Activated CD8-positive, alpha-beta memory T cell treated with anti-CD3 and anti-CD28 coated beads for 48 hours (primary cell): ENCODE measurements at regions not wholly inside any gene's neighbourhood (a gene's known extent, or its start where the extent isn't known, plus 50 kb on each side); places are given as distances from the start of the nearest gene placed in this dataset.

Source experiments
- DNase-seq, 3 experiments: peaks; one replicate each; pipeline ENCODE4 v3.0.0-alpha.2; 2020; ENCODE audit warnings: low read depth in 2 of 3, low spot score in 2 of 3

DNA sequence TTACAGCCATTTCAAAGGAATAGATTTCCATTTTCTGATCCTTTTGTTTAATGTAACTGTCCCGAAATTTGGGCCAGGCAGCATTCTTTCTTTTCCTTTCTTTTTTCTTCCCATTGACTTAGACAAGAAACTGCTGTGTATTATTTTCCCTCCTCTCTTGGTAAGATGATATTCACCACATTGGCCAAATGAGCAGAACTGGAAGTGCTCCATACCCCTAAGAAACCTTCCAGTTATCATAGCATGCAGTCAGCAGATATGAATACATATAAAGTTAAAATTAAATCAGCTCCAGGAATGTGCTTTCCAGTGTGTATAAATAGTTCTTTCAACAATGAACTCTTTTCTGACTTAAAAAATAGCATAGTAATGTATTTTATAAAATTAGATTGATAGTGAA lies 168.5 kb upstream of the GAS1 start:
- DNase-seq: no peak

DNA sequence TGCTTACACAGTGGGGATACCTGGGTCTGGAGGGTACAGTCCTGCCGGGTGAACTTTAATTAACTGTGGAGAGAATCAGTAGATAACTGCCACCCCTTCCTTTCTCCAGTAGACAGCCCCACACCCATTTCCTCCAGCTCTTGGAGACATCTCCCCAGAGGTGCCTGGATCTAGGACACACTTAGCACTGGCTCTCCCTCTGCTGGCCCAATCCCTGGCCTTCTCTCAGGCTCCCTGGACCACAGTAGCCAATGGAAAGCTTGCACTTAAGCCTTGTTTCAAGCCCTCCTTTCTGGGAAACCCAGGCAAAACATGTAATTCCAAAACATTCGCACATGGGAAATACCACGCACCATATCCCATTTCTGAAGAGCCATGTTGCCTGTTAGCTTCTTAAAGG lies 169.2 kb upstream of the GAS1 start:
- DNase-seq: no peak

DNA sequence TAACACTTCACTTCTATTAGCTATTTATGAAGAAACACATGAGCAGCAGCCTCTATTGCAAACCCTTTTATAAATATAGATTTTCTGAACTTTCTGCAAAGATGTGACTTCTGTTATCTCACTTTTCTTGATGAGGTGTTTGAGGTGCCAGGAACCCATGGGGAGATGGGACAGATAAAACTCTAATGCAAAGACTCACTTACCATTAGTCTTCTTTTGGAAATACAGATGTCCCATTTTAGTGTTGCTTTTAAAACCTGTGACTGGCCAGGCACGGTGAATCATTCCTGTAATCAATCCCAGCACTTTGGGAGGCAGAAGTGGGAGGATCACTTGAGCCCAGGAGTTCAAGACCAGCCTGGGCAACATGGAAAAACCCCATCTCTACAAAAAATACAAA lies 171.3 kb upstream of the GAS1 start:
- no peak for DNase-seq

DNA sequence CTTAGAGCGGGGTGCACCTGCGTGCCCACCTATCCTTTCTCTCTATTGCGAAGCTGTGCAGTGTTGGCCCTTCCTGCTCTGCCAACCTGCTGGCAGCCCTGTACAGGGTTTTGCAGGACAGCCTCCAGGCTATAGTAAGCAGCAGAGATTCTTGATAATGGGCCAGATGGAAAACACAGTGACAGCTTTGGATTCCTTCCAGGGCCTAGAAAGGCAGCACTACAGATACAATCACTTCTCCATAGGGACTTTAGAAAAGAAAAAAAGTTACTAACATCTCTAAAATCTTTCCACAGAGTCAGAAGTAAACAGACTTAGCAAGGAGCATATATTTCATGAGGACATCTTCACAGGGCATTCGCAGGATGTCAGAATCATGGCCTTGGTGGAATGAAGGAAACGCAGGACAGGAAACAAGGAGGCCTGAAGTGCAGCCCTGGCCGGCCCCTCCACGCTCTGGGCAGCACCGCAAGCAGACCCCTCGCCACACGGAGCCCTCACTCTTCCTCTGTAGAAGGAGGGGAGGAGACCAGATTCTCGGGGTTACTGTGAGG lies 172.1 kb upstream of the GAS1 start:
- DNase-seq: no peak

DNA sequence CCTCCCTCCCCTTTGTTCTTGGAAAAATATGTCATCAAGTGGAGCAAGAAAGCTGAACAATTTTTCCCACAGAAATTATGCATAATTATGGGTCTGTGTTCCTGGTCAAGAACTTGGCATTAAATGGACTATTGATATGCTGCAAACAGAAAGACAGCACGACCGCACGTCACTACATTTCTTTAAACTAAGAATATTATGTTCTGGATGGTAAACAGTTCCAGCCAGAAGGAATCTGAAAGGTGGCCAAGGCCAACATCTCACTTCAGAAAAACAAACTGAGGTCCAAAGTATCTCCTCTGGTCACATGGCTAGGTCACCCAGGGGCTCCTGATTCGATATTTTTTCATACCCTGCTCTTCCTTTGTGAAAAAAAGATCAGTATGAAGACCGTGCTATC lies 173.3 kb upstream of the GAS1 start:
- no peak for DNase-seq

DNA sequence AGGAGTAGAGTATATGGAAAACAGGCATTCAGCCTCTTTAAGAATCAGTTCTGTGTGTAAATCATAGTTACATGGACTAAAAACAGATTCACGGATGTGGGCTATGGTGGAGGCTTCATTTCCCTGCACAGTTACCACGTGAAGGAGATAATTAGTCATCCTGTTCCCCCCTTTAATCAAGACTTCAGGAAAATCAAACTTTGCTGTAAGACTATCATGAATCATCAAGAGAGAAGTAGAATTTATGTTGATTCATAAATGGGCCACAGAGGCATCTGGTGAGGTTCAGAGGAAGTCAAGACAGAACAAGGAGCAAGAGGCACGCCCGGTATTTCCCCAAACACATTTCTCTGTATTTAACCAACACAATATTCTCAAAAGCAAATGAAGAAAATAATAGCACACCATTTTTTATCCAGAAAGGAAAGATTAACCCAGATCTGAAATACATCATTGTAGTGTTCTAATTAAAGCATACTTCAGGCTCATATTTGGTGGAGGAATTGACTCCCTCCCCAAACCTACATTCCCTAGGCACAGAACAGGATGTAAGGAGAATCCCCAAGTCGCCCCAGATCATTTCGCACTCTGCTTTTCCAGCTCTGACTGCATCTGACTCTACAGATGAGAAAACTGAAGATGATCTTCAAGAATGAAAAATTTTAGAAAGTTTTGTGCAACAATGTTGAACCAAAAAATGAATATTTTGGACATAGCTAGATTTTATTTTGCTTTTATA lies 175.8 kb upstream of the GAS1 start:
- DNase-seq: no peak

DNA sequence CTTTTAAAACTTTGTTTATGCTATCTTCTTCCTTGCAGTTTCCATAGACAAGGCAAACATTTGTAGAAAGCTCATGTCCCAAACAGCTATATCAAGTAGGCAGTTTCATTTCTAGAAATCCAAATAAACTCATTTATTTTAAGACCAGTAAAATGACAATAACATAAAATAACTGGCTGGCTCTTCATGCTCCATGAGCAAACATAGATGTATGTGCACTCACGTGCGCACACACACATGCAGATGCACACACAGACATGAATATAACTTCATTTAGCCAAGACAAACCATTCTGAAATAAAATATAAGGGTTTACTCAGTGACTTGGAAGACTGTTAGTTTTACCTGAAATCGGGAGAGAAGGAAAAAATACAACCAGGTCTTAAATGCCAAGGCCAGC lies 176.5 kb upstream of the GAS1 start:
- no peak for DNase-seq

DNA sequence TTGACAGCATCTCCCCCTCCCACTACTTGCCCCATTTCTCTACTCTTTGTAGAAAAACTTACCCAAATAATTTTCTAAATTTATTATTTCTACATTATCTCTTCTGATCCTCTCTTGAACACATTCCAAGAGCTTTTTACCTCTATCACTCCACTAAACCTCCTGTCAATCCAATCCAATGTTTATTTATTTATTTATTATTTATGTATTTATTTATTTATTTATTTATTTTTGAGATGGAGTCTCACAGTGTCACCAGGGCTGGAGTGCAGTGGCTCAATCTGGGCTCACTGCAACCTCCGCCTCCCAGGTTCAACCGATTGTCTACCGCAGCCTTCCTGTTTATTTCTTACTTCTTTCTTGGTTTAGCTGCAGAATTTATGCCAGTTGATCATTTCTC lies 178.5 kb upstream of the GAS1 start:
- no peak for DNase-seq

DNA sequence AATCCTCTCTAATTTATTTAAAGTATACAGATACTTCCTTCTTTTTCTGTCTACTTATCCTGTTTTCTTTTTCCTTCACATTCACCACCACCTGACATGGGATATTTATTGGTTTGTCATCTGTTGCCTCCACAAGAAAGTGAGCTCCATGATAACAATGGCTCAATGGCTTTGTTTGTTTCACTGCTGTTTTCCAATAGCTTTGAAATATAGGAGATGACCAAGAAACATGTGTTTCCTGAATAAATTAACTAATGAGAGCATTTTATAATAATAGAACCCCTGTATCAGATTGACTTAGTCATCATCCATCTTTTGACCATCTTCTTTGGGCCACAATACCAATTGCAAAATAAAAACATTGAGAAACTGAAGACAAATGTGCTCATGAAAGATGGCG lies 180.2 kb upstream of the GAS1 start:
- no peak for DNase-seq

DNA sequence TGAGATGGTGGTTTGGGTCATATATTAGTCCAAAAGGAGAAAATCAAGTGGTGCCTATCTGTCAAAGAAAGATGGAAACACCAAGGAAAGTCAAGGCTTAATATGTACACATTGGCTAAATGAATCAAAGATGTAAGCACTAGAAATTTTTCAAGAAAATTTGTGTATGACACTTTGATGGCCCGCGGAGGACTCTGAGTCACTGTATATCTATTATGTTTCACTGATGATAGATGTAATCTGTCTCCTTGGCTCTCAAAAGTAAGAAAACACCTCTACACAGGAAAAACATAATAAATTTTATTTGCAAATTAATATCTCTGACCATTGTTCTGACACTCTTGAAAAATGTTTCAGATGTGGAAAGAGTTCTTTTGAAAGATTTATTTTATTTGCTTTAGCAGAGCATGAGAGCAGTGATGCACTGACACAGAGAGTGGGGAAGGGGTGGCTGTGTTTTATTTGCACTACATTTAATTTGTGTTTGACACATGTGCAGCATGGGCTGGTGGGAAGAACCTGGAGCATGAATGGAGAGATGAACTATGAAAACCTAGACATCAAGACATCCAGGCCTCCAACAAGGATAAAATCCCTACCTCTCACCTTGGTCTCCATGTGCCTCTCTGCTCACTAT lies 180.8 kb upstream of the GAS1 start:
- no peak for DNase-seq

DNA sequence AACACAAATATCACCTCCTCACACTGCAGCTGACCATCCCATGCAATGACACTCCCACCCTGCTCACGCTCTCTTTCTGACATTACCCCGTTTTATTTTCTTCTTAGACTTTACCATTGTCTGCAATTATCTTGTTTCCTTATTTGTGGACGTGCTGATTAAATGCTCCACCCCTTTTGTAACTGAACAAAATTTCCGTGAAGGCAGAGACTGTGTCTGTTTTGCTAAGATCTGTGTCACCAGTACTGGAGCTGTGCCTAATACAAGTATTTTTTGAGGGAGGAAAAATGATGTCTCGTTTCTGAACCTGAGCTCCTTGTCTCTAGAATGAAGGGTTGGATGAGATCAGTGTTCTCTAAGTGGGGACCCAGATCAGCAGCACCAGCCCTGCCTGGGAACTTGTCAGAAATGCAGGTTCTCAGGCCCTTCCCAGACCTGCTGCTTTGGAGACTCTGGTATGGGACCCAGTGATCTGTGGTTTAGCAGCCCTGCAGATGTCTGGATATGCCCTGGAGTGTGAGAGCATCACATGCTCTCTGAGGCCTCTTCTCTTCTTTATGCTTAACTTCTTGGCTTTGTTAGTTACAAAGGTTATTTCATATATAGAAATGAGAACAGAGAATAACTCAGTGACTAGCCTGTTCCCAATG lies 181.7 kb upstream of the GAS1 start:
- no peak for DNase-seq

DNA sequence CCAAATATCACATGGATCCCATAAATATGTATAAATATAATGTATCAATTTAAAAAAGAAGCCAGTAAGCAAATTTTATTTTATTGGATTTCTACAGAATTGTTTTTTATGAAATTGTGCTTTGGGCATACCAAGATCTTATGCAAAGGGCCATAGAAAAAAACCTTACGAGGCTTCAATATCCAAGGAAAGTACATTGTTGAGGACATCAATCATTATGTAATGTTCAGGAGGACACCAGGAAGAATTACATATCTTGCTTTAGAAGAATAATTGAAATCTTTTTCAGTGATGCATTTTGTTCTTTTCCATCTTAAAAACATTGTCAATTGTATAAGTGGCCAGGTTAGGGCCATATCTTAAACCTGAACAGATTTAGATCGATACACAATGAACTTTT lies 187.8 kb upstream of the GAS1 start:
- no peak for DNase-seq

DNA sequence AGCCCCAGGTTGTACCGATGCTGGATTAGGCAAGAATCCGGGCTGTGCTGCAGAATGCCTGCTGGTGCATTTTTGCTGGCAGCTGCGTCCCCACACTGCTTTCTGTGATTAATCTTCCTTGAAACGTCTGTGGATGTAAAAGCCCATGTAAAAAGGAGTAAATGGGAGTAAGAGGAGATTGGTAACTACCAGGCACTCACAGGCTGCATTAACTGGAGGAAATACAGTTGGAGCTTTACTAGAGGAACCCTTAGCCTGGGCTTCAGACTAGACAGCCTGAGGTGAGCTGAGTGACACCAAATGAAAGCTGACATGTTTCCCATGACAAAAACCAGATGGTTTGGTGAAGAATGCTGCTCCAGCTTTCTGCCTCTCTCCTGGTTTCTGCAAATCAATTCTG lies 190.4 kb upstream of the GAS1 start:
- no peak for DNase-seq

DNA sequence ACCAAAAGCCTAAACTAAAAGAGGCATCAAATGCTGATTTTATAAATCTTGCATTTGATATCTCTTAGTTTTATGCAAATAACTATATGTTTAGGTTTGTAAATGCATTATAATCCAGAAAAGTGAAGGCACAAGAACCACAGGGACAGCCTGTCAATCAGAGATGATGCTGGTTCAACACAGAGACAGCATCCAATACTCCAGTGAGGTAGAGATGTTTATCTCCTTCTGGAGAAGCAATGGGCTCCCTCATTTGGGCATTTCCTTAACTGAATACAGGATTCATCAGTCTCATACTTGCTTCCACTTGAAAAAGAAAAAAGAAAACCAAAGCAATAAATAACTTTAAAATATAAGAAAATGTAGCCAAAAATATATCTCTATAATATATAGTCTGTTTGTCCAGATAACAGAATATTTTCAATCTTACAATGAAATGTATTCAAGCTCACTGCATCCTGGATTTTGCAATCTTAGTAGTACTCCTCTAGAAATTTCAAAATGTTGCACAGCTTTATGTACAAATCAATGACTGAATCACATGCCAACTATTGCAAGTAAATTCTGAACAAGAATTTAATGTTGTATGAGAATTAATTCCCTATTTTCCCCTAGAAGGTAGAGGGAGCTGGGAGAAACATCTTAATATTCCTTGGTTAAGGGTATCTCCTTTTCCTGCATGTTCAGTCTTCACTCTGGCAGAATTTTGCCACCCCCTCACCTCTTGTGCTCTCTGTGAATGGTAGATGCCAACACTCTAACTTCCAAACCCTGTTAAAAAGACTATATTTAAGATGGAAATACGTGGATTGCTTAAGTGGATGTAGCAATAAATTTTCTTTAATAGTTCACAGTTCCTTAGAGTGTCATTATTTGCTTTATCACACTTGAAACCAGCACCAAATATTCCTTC lies 191.1 kb upstream of the GAS1 start:
- no peak for DNase-seq

DNA sequence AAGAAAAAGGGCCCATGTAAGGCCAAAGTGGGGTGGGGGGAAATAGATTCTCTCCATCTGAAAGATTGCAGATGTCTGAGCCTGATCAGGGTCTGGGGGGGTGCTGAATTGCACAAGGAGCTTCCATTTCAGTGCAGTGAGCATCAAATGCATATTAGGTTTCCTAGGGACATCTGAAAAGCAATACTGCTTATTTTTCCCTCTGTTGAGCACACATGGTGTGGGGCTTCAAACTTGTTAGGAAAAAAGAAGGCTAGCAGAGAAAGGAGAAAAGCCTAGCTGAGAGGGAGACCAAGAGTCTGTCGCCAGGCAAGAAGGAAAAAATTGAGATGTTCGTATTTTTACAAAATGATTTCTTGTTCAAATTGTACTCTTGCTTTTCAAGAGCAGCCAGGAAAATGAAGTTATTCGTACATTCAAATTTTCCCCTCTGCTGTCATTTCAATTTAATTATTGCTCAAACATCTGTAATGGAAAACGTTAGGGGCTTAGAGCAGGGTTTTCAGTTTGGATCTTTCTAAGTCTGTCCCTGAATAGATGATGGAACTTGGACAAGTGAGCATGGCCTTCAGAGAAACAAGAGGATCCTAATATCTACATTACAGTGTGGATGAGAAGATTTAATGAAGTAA lies 191.9 kb upstream of the GAS1 start:
- DNase-seq: no peak

DNA sequence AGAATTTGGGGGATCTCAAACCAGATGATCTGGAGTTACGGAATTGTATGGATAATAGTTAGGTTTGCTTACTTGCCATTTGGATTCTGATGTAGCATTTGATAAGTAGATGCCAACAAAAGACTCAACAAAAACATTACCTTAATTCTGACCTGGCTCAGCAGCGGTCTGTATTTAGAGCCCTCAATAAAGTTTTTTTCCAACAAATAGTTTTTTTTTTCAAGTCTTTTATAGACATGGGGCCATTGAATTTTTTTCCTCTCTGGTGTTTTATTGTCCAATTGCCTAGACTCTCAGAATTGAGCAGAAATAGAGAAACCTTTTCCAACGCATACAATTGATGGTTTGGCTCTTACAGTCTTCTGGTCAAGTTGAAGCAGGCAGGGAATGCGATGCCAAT lies 192.8 kb upstream of the GAS1 start:
- DNase-seq: no peak

DNA sequence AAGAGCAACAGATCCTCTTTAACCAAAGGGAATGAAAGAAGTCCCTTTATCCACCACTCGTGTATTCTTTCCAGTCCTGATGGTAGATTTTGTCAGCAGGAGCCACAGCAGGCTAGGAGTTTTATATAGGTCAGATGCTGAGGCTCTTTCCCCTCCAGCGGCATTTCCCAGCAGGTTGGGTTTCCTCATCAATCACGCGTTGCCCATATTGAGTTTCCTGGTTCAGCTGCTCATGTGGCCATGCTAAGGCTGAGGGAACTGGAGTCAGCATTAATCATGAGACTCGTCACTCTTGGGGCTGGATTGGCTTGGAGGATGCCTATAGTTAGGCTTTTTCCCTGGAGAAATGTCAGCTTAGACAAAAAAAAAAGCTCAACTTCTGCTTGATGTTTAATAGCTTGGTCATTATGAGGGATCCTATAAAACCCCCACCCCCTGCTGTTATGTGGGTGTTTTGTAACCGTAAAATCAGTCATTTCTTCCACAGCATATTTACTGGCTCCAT lies 193.4 kb upstream of the GAS1 start:
- DNase-seq: no peak

DNA sequence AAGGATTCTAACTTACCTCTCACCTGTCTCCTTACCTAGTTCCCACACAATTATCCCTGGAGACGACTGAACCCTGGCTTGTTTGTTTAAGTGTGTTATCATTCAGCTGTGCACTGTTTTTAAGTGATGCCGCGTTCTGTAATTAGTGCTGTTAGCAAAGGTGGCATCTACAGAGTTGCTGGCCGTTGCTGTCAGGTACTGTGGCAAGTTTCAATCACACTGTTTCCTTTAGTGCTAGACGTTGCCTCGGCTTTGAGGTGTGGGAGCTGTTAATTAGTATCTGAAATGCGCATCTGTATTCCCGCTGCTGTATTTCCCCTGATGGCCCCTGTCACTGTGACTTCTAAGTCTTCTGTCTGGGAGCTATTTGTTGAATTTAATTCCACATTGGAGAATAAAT lies 193.8 kb upstream of the GAS1 start:
- DNase-seq: no peak

DNA sequence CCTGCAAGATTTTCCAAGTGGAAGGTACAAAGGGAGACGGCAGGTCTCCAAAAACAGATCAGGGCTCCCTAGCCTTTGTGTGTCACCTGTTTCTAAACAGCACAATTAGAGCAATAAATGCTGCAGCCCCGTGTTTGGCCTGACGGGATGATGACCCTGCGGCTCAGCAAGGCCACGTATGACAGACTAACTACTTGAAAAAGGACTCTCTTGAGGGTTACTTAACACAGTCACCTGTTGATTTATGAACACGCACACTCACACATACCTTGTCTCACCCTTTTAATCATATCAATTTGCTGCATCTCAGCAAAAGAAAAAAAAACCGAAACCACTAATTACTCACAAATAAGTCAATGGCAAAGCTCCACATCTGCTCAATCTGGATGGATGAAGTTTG lies 199.6 kb upstream of the GAS1 start:
- DNase-seq: no peak

DNA sequence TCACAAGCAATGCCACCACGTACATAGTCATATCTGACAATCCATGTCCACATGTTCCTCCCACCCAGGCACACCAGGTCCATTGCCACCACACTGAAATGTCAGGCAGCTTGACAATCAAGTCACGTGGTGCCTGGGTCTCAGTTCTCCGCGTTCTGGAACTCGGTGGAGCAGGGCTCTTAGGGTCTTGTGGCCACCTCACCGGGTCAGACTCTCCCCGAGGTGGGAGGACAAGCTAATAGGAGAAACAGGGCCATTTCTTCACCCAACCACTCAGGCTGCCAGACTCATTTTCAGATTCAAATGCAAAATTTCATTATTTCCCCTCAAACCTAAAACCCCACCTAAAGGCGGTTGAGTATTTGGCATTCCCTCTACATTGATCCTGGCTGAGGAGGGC lies 200.5 kb upstream of the GAS1 start:
- DNase-seq: no peak
